AG08395 (cell line): ENCODE measurements at regions not wholly inside any gene's neighbourhood (a gene's known extent, or its start where the extent isn't known, plus 50 kb on each side); places are given as distances from the start of the nearest gene placed in this dataset.
"Not testable (repeated sequence)": the region's sequence is repeated elsewhere in the genome, so short reads cannot be mapped to it uniquely, and the experiment has no call there.

Experiments used
- DNase-seq: peaks from one replicate; pipeline ENCODE4 v3.0.0; 2012; ENCODE audit warnings: mixed read lengths, low spot score

GRCh38 chr2:21860907-21861306 is 737.1 kb downstream of the TDRD15 start:
- no peak for DNase-seq

DNA sequence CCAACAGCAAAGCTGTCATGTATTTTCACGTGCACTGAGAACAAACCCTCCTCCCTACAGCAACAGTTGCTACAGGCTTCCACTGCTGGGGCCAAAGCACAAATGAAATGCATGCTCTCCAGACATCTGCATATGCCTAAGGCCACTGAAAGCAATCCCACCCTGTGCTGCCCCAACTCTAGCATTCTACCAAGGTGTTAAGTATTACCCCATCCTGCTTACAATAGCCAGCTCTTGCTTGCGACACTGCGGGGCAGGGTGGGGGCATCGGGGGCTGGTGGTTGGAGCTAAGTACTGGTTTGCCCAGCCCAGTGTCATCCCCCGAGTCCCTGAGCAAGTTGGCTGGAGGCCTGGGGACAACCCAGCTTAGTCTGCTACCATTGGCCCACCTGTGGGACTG is 742.5 kb downstream of the TDRD15 start:
- no peak for DNase-seq

DNA sequence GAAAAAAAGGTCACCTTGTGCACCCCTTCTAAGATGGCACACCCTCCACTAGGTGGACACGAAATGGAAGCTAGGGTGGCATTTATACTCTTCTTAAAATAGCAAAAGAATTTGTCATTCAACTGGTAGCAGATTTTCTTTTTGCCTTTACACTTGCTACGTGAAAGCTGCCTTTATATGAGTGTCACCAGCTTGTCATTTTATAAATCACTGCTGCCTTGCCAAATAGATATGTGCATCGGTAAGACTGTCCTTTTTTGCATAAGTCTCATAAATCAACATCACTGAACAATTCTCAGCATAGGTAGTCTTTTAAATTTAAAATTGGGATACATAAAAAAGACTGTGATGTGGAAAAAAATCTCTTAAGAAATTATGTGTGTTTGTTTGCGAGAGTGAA is 764.1 kb downstream of the TDRD15 start:
- no peak for DNase-seq

GRCh38 chr2:21890041-21890440 is 766.3 kb downstream of the TDRD15 start:
- DNase-seq: no peak

DNA sequence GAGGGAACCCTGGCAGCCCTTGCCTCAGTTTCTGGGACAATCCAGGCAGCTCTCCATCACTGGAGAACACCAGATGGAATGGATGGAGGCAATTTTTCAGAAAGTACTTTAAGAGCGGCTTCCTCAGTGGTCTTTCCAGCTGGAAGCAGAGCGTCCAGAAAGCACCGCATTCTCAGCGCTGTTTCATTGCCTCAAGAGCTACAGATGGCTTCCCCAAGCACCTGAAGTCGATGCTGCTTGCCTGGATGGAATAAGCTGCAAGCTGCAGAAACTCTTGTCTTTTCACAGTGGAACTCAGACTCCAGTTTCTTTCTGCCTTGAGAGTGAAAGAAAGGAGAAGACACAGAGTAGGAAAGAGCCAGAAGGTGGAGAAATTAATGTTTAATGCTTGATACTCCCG is 766.9 kb downstream of the TDRD15 start:
- no peak for DNase-seq

DNA sequence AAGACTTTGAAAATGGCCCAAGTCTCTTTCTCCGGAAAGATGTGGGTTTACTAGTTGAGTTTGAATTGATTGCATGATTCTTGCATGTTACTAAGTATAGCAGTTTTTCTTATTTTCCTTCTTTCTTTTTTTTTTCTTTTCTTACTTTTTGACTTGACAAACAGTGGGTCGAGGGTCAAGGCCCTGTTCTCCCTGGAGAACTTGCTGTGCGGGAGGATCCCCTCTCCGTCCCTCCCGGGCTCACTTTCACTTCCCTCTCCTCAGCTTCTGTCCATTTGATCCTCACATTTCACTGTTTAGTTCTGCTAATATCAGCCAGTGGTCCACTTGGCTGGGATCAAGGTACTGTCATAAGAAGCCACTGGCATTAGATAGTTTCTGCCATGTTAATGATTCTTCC is 767.4 kb downstream of the TDRD15 start:
- no peak for DNase-seq

GRCh38 chr2:21892140-21892539 is 768.4 kb downstream of the TDRD15 start:
- DNase-seq: no peak

- DNase-seq: no peak
Measured at GRCh38 chr2:21895200-21895599, 771.4 kb downstream of the TDRD15 start.

GRCh38 chr2:21908712-21909380 is 785.1 kb downstream of the TDRD15 start:
- DNase-seq: not testable (repeated sequence)

DNA sequence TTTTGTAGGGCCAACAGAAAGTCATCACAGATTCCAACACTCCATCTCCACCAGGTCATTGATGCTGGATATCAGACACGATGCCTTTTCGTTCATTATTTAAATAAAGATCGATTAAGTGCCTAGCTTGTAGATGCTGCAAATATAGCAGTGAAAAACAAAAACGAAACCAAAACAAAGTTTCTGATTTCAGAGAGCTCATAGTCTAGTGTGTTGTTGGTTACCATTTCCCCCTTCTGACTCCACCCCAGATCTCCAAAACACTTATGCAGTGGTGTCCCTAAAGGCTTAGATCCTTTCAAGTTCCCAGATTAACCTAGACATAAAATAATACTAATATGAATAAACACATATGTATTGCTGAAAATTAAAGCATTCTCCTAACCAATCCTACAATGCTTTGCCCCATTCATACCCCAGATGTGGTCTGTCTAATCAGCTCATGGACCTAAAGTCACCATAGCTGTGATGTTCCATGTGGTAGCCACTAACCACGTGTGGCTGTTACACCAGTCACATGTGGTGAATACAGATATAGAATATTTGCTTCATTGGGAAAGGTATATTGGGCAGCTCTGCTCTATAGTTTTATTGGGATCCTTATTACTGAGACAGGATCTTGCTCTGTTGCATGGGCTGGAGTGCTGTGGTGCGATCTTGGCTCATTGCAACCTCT is 787.2 kb downstream of the TDRD15 start:
- no peak for DNase-seq

GRCh38 chr2:21912405-21912804 is 788.6 kb downstream of the TDRD15 start:
- DNase-seq: no peak

- DNase-seq: no peak
Measured at GRCh38 chr2:21915201-21915600, 791.4 kb downstream of the TDRD15 start.

- no peak for DNase-seq
Measured at GRCh38 chr2:21916934-21917522, 793.3 kb downstream of the TDRD15 start.

- DNase-seq: no peak
Measured at GRCh38 chr2:21920721-21921120, 797.0 kb downstream of the TDRD15 start.

GRCh38 chr2:21924640-21925285 is 801.0 kb downstream of the TDRD15 start:
- no peak for DNase-seq

DNA sequence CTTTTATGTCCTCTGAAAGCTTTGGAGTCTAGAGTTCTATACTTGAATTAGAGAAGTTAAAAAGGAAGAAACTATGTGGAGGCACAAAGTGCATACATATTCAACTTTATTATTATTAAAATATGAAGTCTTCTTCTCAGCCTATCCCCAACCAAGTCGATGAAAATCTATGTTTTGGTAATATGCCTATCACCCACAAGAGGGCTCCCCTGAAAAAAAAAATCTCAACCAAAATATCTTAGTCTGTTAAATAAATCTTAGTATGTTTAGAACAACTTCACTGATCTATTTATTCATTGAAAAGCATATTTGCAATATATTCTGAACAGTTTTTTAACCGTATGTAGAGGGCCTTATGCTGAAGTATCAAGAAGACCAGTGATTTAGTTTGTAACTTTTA is 804.5 kb downstream of the TDRD15 start:
- no peak for DNase-seq

DNA sequence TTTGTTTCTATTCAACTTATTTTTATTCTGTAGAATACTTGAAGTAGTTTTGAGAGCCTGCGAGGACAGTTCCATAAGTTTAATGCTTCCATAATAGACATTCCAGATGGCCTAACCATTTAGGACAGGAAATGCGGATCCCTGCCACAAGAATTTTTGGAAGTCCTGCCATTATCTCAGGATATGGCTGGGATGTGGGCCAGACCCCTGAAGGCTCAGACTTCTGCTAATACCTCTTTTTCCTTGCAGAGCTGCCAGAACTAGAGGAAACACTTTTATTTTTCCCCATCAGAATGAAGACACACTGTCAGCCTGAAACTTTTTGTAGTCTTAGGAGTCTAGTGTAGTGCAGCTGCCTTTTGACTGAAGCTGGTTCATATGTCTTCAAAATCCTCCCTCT is 806.5 kb downstream of the TDRD15 start:
- no peak for DNase-seq

DNA sequence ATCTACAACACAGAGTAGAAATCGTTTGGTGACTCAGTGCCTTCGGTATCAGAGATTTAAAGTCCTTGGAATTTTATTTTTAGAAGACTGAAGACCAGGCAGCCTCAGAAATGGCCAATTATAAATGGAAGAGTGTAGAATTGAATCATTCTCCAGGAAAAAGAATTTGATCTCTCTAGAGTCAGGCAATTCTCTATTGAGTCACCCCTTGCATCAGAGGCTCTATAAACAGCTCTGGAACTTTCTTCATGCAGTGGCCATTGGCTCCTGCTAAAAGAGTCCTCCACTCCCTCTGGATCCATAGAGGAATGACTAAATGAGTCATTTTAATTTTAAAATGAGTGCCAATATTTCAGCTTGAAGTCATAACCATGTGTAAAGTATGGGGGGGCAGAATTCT is 816.2 kb downstream of the TDRD15 start:
- DNase-seq: no peak

- no peak for DNase-seq
Measured at GRCh38 chr2:21944536-21944935, 820.8 kb downstream of the TDRD15 start.

GRCh38 chr2:21945658-21946057 is 821.9 kb downstream of the TDRD15 start:
- DNase-seq: no peak

GRCh38 chr2:21947046-21947445 is 823.3 kb downstream of the TDRD15 start:
- DNase-seq: no peak

DNA sequence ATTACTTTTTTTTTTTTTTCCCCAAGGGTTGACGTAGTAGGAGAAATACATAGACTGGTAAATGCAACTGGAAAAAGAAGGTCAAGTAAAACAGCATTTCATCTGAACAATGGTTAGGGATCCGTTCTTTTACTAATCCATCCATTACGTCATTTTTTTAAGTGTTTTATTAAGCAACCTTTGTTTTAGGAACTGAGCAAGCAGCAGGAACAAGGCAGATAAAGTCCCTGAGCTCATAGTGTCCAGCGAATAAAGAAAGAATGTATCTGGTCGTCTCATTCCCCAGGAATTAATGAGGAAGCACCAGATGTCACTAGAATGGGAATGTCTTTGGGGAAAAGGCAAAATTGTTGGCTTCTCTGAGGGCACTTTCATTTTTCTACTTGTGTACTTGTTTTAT is 842.4 kb downstream of the TDRD15 start:
- DNase-seq: no peak

GRCh38 chr2:21970971-21971370 is 847.2 kb downstream of the TDRD15 start:
- no peak for DNase-seq
